GM19025 (cell line): ENCODE measurements at regions not wholly inside any gene's neighbourhood (a gene's known extent, or its start where the extent isn't known, plus 50 kb on each side); places are given as distances from the start of the nearest gene placed in this dataset.

Source experiments
- ATAC-seq: cut with Tn5 transposase; IDR thresholded peaks from one replicate; pipeline ENCODE4 v1.9.1; 2021; ENCODE audit warnings: mild to moderate bottlenecking, low read depth, moderate library complexity; ENCODE audit not compliant: unreplicated experiment

GRCh38 chr6:11926594-11927407, 85.3 kb upstream of the HIVEP1 start:
- ATAC-seq = no peak

DNA sequence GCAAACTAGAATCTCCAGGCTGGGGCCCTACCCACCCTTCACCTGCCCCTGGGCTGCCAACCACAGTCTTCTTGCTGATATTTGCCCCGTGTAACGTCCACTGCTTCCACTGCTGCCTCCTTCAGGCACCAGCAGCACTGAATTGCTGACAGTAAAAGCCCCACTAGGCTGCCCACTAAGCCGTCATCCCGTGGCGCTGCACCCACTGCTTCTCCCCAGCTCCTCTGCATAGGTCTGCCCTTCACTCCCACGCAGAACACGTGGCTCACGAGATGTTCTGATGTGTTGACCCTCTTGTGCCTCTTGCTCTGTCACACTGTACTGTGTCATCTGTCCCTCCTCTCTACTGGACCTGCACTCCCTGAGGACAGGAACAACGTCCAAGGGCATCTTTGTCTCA, 86.3 kb upstream of the HIVEP1 start:
- ATAC-seq = no peak

GRCh38 chr6:11923621-11924020, 88.5 kb upstream of the HIVEP1 start:
- no peak for ATAC-seq

DNA sequence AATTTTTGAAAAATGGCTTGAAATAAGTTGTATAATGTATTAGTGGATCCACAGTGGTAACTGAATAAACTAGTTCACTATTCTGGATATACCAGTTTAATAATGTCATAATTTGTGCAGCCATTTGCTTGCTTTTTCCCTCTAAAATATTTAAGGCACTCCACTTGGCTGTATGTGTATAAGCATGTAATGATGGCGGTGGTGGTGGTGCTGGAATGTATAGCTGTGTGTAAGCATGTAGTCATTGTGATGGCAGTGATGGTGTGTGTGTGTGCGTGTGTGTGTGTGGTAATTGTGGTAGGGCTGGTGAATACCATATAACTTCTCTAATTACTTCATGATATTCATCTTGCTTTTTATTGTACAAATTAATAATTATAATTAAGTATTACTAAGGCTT, 89.2 kb upstream of the HIVEP1 start:
- no peak for ATAC-seq

DNA sequence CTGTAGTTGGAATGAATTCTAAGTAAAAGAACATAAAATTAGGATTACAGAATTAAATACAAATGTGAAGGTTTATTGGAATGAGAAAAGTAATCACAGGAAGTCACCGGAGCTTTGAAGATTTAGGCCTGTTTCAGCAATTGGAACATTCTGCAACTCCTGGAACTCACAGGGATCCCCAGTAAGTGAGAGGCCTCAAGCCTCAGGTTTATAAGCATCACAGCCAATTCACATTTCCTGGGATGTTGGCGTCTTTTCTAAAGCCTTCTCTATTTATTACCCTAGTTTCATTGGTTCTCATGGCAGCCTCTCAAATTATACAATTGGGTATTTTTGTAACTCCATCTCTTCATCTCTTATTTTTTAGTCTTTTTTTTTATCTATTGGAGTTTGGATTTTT, 90.4 kb upstream of the HIVEP1 start:
- ATAC-seq = no peak

- ATAC-seq = no peak
Measured at GRCh38 chr6:11921017-11921438, 91.1 kb upstream of the HIVEP1 start.

GRCh38 chr6:11920566-11920965, 91.5 kb upstream of the HIVEP1 start:
- no peak for ATAC-seq

DNA sequence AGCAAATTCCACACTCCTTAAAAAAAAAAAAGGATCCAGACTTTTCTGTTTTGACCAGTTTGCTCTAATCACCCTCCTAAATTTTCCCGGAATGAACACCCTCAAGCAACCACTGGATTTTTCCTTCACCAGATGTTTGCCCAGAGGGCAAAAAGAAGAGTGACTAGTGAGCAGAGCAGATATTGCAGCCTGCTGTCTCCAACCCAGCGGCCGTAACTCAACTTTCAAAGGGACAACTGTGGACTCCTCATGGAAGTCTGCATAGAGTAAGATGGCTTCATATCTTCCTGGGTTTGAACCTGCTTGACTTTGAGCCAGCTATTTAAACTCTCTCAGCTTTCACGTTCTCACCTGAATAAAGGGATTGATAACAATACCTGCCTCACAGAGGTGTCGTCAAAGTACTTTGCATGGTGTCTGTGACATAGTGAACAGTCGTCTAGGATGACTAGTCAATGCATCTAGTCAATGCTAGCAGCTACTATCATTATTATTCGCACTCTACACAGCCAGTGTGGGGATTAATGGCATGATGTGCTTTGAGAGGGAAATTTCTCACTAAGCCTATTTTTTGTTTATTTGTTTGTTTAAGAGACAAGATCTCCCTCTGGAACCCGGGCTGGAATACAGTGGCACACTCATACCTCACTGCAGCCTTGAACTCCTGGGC, 92.2 kb upstream of the HIVEP1 start:
- no peak for ATAC-seq

DNA sequence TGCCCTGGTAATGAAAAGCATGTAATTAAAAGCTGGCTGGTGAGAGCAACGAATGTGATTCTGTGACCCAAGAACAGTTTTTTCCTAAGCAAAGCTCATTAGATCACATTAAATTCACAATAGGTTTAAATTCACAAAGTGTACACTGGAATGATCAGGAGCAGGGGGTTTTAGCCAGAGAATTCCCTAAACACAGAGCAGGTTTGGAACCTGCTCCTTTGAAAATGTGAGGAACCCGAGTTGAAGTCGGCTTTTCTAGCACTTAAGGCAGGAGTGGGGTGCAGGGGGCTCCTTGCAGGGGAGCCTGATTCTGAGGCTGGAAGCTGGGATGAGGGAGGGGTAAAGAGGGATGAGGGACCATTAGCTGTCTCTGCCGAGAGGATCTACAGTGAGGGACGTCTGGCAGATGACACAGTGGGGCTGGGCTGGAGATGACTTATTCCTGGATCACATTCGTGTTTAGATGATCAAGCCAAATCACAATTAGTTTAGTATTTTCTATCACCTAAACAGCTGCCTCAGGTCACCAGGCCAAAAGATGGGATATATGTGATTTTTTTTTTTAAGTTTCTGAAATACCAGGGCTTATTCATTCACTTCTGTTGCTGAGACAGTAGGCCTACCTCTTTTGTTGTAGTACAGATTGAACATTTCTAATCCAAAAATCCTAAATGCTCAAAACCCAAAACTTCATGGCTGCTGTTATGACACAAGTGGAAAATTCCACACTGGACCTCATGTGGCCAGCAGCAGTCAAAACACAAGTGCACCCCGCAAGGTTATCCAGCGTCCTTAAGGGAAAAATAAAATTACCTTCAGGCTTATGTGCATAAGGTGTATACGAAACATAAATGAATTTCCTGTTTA, 93.1 kb upstream of the HIVEP1 start:
- ATAC-seq = no peak

DNA sequence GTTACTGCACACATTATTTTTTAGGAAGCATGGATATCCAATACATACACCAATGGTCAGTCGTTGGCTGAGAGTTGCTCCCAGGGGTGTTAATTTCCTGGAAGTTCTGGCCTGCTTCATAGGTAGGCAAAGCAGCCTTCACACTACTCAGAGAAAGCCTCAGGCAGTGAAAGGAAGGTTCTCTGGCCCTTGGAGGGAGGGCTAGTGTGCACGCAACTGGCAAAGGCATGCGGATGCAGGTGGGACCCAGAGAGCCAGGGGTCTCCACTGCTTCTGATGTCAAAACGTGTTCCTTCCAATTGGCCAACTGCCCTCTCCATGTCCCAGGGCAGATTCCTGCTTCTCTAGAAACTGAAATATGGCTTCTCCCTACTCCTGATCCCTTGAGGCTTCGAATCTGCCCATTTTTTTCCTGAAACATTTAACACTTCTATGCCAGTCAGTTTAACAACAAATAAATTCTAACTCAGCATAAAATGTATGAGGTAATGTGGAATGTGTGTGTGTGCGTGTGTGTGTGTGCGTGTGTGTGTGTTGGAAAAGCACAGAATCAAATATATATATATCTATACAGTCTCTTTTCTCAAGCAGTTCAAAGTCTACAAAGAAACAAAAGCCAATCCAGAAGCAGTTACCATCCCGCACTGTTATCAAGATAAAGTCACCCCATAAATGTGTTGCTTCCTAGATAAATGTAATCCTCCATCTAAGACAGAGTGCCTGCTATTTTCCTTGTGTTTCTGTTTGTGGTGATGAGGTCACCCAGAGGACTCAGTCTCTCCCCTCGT, 94.0 kb upstream of the HIVEP1 start:
- no peak for ATAC-seq

DNA sequence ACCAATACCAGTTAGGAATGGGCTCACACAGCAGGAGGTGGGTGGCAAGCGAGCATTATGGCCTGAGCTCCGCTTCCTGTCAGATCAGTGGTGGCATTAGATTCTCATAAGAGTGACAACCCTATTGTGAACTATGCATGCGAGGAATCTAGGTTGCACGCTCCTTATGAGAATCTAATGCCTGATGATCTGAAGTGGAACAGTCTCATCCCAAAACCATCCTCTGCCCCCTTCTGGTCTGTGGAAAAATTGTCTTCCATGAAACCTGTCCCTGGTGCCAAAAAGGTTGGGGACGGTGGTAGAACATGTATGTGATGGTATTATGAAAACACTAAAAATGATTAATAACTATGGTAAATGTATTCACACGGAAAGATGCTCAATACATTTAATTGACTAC, 99.7 kb upstream of the HIVEP1 start:
- no peak for ATAC-seq

GRCh38 chr6:11911538-11911937, 100.6 kb upstream of the HIVEP1 start:
- no peak for ATAC-seq

- no peak for ATAC-seq
Measured at GRCh38 chr6:11909696-11910132, 102.4 kb upstream of the HIVEP1 start.

DNA sequence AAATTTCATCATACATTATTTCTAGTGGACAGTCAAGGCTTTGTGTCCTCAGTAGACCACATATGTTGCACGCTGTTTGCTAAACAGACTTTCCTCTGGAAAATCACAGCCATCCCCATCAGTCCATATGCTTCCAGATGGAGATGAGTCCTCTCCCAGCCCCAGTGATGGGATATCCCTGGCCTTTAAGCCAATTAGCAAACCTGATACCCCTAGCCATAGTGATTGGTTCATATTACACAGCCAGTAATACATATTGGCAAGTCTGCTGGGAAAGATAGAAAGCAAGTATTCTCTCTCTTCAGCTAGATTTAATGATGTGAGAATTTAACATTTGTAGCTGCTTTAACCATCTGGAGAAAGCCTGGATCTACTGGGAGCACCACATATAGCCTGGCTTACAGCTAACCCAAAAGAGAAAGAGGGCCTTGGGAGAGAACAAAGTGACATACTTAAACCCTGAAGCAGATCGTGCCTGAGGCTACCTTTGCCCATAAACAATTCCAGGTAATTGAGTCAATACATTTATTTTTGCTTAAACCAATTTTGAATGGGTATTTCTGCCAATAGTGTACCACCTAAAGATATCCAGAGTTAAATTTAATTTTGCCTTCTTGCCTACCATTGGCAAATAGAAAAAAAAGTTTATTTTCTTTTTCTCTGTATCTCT, 103.5 kb upstream of the HIVEP1 start:
- no peak for ATAC-seq

GRCh38 chr6:11903645-11904044, 108.5 kb upstream of the HIVEP1 start:
- no peak for ATAC-seq

GRCh38 chr6:11902527-11902926, 109.6 kb upstream of the HIVEP1 start:
- ATAC-seq = no peak

GRCh38 chr6:11900662-11901598, 111.2 kb upstream of the HIVEP1 start:
- ATAC-seq = no peak

DNA sequence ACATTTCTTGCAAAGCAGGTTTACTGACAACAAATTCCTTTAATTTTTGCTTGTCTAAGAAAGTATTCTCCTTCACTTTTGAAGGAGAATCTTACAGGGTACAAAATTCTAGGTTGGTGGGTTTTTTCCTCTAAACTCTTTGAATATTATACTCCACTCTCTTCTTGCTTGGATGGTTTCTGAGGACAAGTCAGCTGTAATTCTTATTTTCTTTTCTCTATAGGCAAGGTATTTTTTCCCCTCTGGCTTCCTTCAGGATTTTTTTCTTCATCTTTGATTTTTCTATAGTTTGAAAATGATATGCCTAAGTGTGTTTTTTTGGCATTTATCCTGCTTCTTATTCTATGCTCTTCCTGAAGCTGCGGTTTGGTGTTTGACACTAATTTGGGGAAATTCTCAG, 112.5 kb upstream of the HIVEP1 start:
- no peak for ATAC-seq

- no peak for ATAC-seq
Measured at GRCh38 chr6:11894212-11894611, 115.6 kb upstream of the ADTRP start.
